HPDE6-E6E7 (cell line): ENCODE measurements at regions not wholly inside any gene's neighbourhood (a gene's known extent, or its start where the extent isn't known, plus 50 kb on each side); places are given as distances from the start of the nearest gene placed in this dataset.
"Not testable (repeated sequence)": the region's sequence is repeated elsewhere in the genome, so short reads cannot be mapped to it uniquely, and the experiment has no call there.

ENCODE experiments used
- DNase-seq: peaks from one replicate; pipeline ENCODE4 v3.0.0; 2011; ENCODE audit warnings: missing footprints; ENCODE audit errors: extremely low spot score

GRCh38 chr2:878245-878930 is 72.3 kb upstream of the SNTG2 start:
- no peak for DNase-seq

- no peak for DNase-seq
These were observed 72.9 kb upstream of the SNTG2 start for GRCh38 chr2:877747-878146.

GRCh38 chr2:875687-876615 is 74.7 kb upstream of the SNTG2 start:
- DNase-seq: no peak

GRCh38 chr2:873651-874580 is 76.7 kb upstream of the SNTG2 start:
- no peak for DNase-seq

- DNase-seq: no peak
These were observed 77.6 kb upstream of the SNTG2 start for GRCh38 chr2:873027-873426.

GRCh38 chr2:871926-872680 is 78.5 kb upstream of the SNTG2 start:
- DNase-seq: no peak

- DNase-seq: no peak
These were observed 79.4 kb upstream of the SNTG2 start for GRCh38 chr2:871175-871727.

- no peak for DNase-seq
These were observed 80.2 kb upstream of the SNTG2 start for GRCh38 chr2:870426-870825.

- DNase-seq: no peak
These were observed 80.8 kb upstream of the SNTG2 start for GRCh38 chr2:869894-870293.

GRCh38 chr2:869357-869871 is 81.2 kb upstream of the SNTG2 start:
- DNase-seq: no peak

- DNase-seq: not testable (repeated sequence)
These were observed 81.8 kb upstream of the SNTG2 start for GRCh38 chr2:868857-869256.

- no peak for DNase-seq
These were observed 83.4 kb upstream of the SNTG2 start for GRCh38 chr2:867296-867695.

GRCh38 chr2:866887-867286 is 83.8 kb upstream of the SNTG2 start:
- DNase-seq: no peak

- no peak for DNase-seq
These were observed 84.5 kb upstream of the SNTG2 start for GRCh38 chr2:866009-866680.

- no peak for DNase-seq
These were observed 86.0 kb upstream of the SNTG2 start for GRCh38 chr2:864501-865106.

GRCh38 chr2:863732-864450 is 86.8 kb upstream of the SNTG2 start:
- no peak for DNase-seq

GRCh38 chr2:862731-863466 is 87.8 kb upstream of the SNTG2 start:
- no peak for DNase-seq

- no peak for DNase-seq
These were observed 88.3 kb upstream of the SNTG2 start for GRCh38 chr2:862355-862687.
